Vagina (tissue), 2 donors: ENCODE measurements at regions not wholly inside any gene's neighbourhood (a gene's known extent, or its start where the extent isn't known, plus 50 kb on each side); places are given as distances from the start of the nearest gene placed in this dataset.

Source experiments
- CTCF ChIP-seq, 3 experiments: fragments of 450-650 bp in 2 of 3; fragments of 200-600 bp in 1 of 3; sonication (generic) in 1 of 3; IDR thresholded peaks; one replicate each; pipeline ENCODE4 v1.5.1; 2017 to 2019; ENCODE audit warnings: antibody characterized with exemption in 3 of 3, mild to moderate bottlenecking in 2 of 3, moderate library complexity in 2 of 3
- POLR2A ChIP-seq, 2 donors: fragments of 450-650 bp; IDR thresholded peaks; one replicate each; pipeline ENCODE4 v1.6.1; 2017; ENCODE audit warnings: antibody characterized with exemption in 2 of 2, mild to moderate bottlenecking in 2 of 2, moderate library complexity in 2 of 2
- POLR2AphosphoS5 ChIP-seq, 2 donors: sonication (generic); formaldehyde crosslinking; IDR thresholded peaks; one replicate each; pipeline ENCODE4 v1.9.0; 2017; ENCODE audit warnings: antibody characterized with exemption in 2 of 2, mild to moderate bottlenecking in 2 of 2, low read depth in 1 of 2; ENCODE audit not compliant: insufficient read depth in 1 of 2

GRCh38 chr2:145155196-145155595 lies 635.3 kb upstream of the ZEB2 start:
- TF ChIP-seq CTCF (IDR thresholded peaks at IDR 0.05) (no peak), POLR2A (IDR thresholded peaks at IDR 0.05) (no peak), POLR2AphosphoS5 (IDR thresholded peaks at IDR 0.05; ENCODE audit: insufficient read depth in 1 of 2, low read depth in 1 of 2) (no peak)
